Activated CD4-positive, alpha-beta T cell treated with anti-CD3 and anti-CD28 coated beads, Interleukin-2, amount 10 ng/mL, durations not matched to agents 7 days and 5 days (primary cell): ENCODE measurements at regions not wholly inside any gene's neighbourhood (a gene's known extent, or its start where the extent isn't known, plus 50 kb on each side); places are given as distances from the start of the nearest gene placed in this dataset.

ENCODE experiments used
- CTCF ChIA-PET: fragments of 350-600 bp; sonication (Branson Sonifier 250); formaldehyde crosslinking; loops from one replicate; lab custom pipeline; 2021; ENCODE audit warnings: antibody characterized with exemption; lab: Charles Lee
- POLR2A ChIA-PET: fragments of 350-600 bp; sonication (Branson Sonifier 250); formaldehyde crosslinking; loops from one replicate; lab custom pipeline; 2021; ENCODE audit warnings: antibody characterized with exemption; lab: Charles Lee
- DNase-seq: peaks from one replicate; pipeline ENCODE4 v3.0.0-alpha.2; 2020
- H3K27ac Mint-ChIP-seq: one replicate; pipeline ENCODE4 v1.8.0; 2021; ENCODE audit warnings: mild to moderate bottlenecking, moderate library complexity, mixed read lengths
- H3K27me3 Mint-ChIP-seq: one replicate; pipeline ENCODE4 v1.8.0; 2021; ENCODE audit warnings: mixed read lengths
- H3K36me3 Mint-ChIP-seq: one replicate; pipeline ENCODE4 v1.8.0; 2021; ENCODE audit warnings: low read depth, mixed read lengths
- H3K4me1 Mint-ChIP-seq: one replicate; pipeline ENCODE4 v1.8.0; 2021; ENCODE audit warnings: mixed read lengths
- H3K4me3 Mint-ChIP-seq: one replicate; pipeline ENCODE4 v1.8.0; 2021; ENCODE audit warnings: mild to moderate bottlenecking, moderate library complexity, mixed read lengths
- H3K9me3 Mint-ChIP-seq: one replicate; pipeline ENCODE4 v1.8.0; 2021; ENCODE audit warnings: mixed read lengths

DNA sequence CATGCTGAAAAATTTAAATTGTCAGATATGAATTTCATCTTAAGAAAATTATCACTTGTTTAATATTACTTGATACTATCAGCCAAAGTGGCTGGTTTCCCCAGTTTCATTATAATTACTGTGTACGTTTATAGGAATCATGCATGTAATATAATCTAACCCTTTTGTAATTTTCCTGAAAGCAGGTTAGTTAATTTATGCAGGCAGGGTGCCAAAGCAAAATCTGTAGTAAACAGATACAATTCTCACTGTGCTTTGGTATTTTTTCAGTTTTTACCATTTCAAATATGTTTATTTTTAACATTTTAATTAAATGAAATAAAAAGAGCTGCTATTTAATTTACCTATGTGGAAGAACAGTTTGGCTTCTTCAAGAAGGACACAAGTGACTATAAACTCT lies 1227.5 kb upstream of the MIR17HG start:
- Mint-ChIP-seq H3K27me3 (no peaks in the 10 kb centered on the region), H3K9me3 (peaks cover 2% of the 10 kb centered on the region), H3K27ac (no peak overlapping the region), H3K4me1 (no peaks in the 10 kb centered on the region), H3K36me3 (no peaks in the 10 kb centered on the region), H3K4me3 (no peak overlapping the region)
- DNase-seq, result no peak
- POLR2A ChIA-PET, result no interaction called here
- CTCF ChIA-PET, result no interaction called here

DNA sequence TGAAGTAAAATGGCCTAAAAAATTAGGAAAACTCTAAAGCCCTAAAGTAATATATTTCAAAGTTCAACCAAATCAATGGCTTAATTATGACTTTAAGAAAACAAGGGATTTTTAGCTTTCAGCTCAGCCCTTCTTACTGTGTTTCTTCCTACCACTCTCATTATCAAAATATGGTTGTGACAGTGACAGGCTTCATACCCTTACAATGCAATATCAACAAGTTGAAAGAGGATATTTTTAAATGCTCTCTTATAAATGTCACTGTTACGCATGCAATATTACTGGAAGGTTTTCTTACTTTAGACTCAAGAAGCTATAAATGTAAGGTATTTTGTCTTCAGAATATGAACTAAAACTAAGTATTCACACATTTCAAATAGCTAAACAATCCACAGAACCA lies 1225.7 kb upstream of the MIR17HG start:
- Mint-ChIP-seq H3K4me1 (no peaks in the 10 kb centered on the region), H3K36me3 (no peaks in the 10 kb centered on the region), H3K4me3 (no peak overlapping the region), H3K27ac (no peak overlapping the region), H3K27me3 (no peaks in the 10 kb centered on the region), H3K9me3 (peaks cover 2% of the 10 kb centered on the region)
- DNase-seq, result no peak
- CTCF ChIA-PET, result no interaction called here
- POLR2A ChIA-PET, result no interaction called here

- no peak for DNase-seq
- H3K36me3 Mint-ChIP-seq, result no peaks in the 10 kb centered on the region
- H3K27ac Mint-ChIP-seq, result no peak overlapping the region
- no peaks in the 10 kb centered on the region for H3K27me3 Mint-ChIP-seq
- ChIA-PET POLR2A (no interaction called here), CTCF (no interaction called here)
- no peak overlapping the region for H3K4me3 Mint-ChIP-seq
- no peaks in the 10 kb centered on the region for H3K4me1 Mint-ChIP-seq
- H3K9me3 Mint-ChIP-seq, result peaks cover 1% of the 10 kb centered on the region
These were observed 1225.0 kb upstream of the MIR17HG start for GRCh38 chr13:90122531-90122930.

DNA sequence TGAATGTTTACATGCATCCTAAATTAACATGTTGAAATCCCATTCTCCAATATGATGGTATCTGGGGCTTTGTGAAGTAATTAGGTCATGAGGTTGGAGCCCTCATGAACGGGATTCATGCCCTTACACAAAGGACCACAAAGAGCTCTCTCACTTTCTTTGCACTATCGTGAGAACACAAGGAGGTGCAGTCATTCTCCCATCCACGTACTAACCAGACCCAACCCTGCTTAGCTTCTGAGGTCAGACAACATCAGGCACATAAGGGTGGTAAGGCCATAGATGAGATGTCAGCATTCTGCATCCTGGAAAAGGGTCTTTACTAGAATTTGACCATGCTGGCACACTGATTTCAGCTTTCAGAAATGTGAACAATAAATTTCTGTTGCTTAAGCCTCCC lies 1211.9 kb upstream of the MIR17HG start:
- peaks cover 2% of the 10 kb centered on the region for H3K9me3 Mint-ChIP-seq
- POLR2A ChIA-PET, result no interaction called here
- no peak for DNase-seq
- no peaks in the 10 kb centered on the region for H3K27me3 Mint-ChIP-seq
- H3K27ac Mint-ChIP-seq, result no peak overlapping the region
- no peaks in the 10 kb centered on the region for H3K4me1 Mint-ChIP-seq
- H3K36me3 Mint-ChIP-seq, result no peaks in the 10 kb centered on the region
- CTCF ChIA-PET, result no interaction called here
- no peak overlapping the region for H3K4me3 Mint-ChIP-seq

GRCh38 chr13:90142251-90142650 lies 1205.2 kb upstream of the MIR17HG start:
- DNase-seq, result no peak
- CTCF ChIA-PET, result no interaction called here
- Mint-ChIP-seq H3K27me3 (no peaks in the 10 kb centered on the region), H3K27ac (no peak overlapping the region), H3K4me3 (no peak overlapping the region), H3K9me3 (peaks cover 2% of the 10 kb centered on the region), H3K4me1 (no peaks in the 10 kb centered on the region), H3K36me3 (no peaks in the 10 kb centered on the region)
- POLR2A ChIA-PET, result no interaction called here

GRCh38 chr13:90154311-90154960 lies 1193.1 kb upstream of the MIR17HG start:
- no peak overlapping the region for H3K27ac Mint-ChIP-seq
- no peaks in the 10 kb centered on the region for H3K4me1 Mint-ChIP-seq
- H3K4me3 Mint-ChIP-seq, result no peak overlapping the region
- no peaks in the 10 kb centered on the region for H3K27me3 Mint-ChIP-seq
- ChIA-PET POLR2A (no interaction called here), CTCF (no interaction called here)
- no peak for DNase-seq
- H3K36me3 Mint-ChIP-seq, result no peaks in the 10 kb centered on the region
- peaks cover 9% of the 10 kb centered on the region for H3K9me3 Mint-ChIP-seq

- H3K27ac Mint-ChIP-seq, result no peak overlapping the region
- no peaks in the 10 kb centered on the region for H3K27me3 Mint-ChIP-seq
- CTCF ChIA-PET, result no interaction called here
- peaks cover 9% of the 10 kb centered on the region for H3K9me3 Mint-ChIP-seq
- no peak for DNase-seq
- no peaks in the 10 kb centered on the region for H3K36me3 Mint-ChIP-seq
- POLR2A ChIA-PET, result no interaction called here
- H3K4me1 Mint-ChIP-seq, result no peaks in the 10 kb centered on the region
- no peak overlapping the region for H3K4me3 Mint-ChIP-seq
These were observed 1191.1 kb upstream of the MIR17HG start for GRCh38 chr13:90156390-90156789.

DNA sequence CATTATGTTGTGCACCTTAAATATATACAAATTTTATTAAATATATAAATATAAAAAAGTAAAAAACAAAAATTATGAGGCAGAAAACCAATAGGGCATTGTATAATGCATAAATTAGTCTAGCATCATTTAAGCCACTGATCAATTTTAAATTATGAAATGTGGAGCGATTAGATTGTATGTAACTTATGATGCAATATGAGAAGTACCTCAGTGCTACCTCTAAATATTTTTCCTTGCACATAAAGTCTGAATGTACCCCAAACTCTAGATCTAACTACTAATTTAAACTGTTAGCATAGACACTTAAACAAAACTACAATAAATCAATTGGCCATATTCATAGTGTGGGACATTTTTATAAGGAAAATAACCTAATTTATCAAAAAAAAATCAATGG lies 1178.5 kb upstream of the MIR17HG start:
- CTCF ChIA-PET, result no interaction called here
- Mint-ChIP-seq H3K4me1 (no peaks in the 10 kb centered on the region), H3K27me3 (no peaks in the 10 kb centered on the region), H3K4me3 (no peak overlapping the region), H3K36me3 (no peaks in the 10 kb centered on the region), H3K9me3 (peaks cover 8% of the 10 kb centered on the region), H3K27ac (no peak overlapping the region)
- DNase-seq, result no peak
- POLR2A ChIA-PET, result no interaction called here

DNA sequence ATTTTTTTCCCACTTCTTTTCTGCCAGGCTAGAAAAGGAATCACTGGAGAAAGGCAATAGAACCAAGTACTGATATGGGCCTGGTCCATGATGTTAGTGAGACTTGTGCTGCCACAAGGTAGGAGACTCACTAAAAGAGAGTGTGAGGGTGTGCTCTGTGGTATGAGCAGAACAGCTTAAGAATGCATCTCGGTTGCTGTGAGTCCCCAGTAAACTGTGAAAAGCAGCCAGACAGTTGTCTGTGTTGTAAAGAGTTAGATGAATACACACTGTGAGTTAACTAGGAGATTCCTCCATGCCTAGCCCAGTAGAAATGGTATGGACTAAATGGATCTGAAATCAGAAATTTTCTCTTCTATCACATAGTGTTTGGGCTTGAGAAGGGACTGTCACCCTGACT lies 1177.3 kb upstream of the MIR17HG start:
- H3K36me3 Mint-ChIP-seq, result no peaks in the 10 kb centered on the region
- no peak for DNase-seq
- no peaks in the 10 kb centered on the region for H3K27me3 Mint-ChIP-seq
- H3K4me3 Mint-ChIP-seq, result no peak overlapping the region
- H3K27ac Mint-ChIP-seq, result no peak overlapping the region
- CTCF ChIA-PET, result no interaction called here
- no peaks in the 10 kb centered on the region for H3K4me1 Mint-ChIP-seq
- H3K9me3 Mint-ChIP-seq, result peaks cover 8% of the 10 kb centered on the region
- POLR2A ChIA-PET, result no interaction called here

GRCh38 chr13:90171649-90172048 lies 1175.8 kb upstream of the MIR17HG start:
- Mint-ChIP-seq H3K4me1 (no peaks in the 10 kb centered on the region), H3K4me3 (no peak overlapping the region), H3K27ac (no peak overlapping the region), H3K36me3 (no peaks in the 10 kb centered on the region), H3K9me3 (peaks cover 9% of the 10 kb centered on the region), H3K27me3 (no peaks in the 10 kb centered on the region)
- POLR2A ChIA-PET, result no interaction called here
- CTCF ChIA-PET, result no interaction called here
- no peak for DNase-seq

DNA sequence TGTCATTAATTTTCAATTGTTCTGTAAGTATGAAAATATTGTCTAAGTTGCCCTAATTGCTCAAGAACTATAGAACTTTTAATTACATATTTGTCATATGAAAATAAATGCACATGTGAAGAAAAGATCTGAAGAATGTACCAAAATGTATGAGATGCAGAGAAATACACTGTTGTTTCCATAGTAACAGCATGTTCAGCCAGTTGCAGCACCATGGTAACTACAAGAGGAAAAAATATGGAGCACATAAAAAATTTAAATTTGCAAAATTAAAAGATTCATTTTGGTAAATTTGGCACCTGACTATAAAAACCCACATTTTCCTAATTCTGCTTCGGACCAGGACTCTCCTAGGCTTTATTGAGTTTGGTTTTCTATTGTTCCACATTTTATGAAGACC lies 1170.0 kb upstream of the MIR17HG start:
- POLR2A ChIA-PET, result no interaction called here
- Mint-ChIP-seq H3K4me1 (no peaks in the 10 kb centered on the region), H3K4me3 (no peak overlapping the region), H3K27ac (no peak overlapping the region), H3K27me3 (no peaks in the 10 kb centered on the region), H3K36me3 (no peaks in the 10 kb centered on the region), H3K9me3 (peaks cover 5% of the 10 kb centered on the region)
- no peak for DNase-seq
- CTCF ChIA-PET, result no interaction called here

GRCh38 chr13:90184355-90184754 lies 1163.1 kb upstream of the MIR17HG start:
- POLR2A ChIA-PET, result no interaction called here
- no peaks in the 10 kb centered on the region for H3K36me3 Mint-ChIP-seq
- no peak overlapping the region for H3K4me3 Mint-ChIP-seq
- CTCF ChIA-PET, result no interaction called here
- DNase-seq, result no peak
- no peaks in the 10 kb centered on the region for H3K27me3 Mint-ChIP-seq
- H3K27ac Mint-ChIP-seq, result no peak overlapping the region
- H3K4me1 Mint-ChIP-seq, result no peaks in the 10 kb centered on the region
- H3K9me3 Mint-ChIP-seq, result peaks cover 4% of the 10 kb centered on the region

DNA sequence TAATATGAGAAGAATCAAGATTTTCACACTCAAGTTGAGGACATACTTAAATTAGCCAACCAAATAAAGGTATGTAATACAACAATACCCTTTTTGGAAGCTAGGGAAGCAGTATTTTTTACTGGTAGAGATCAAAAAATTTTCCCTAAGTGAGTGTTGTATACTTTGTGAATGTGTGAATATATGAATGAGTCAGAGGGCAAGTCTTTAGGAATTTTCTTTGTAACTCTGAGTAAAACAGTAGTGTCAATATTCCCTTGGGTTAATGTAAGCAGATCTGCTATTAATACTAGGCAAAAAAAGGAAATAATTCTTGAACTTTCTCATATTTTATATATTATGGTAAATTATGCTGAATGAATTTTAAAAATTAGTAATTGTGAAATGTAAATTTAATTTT lies 1161.8 kb upstream of the MIR17HG start:
- Mint-ChIP-seq H3K9me3 (peaks cover 4% of the 10 kb centered on the region), H3K4me1 (no peaks in the 10 kb centered on the region), H3K27me3 (no peaks in the 10 kb centered on the region), H3K4me3 (no peak overlapping the region), H3K36me3 (no peaks in the 10 kb centered on the region), H3K27ac (no peak overlapping the region)
- no peak for DNase-seq
- ChIA-PET CTCF (no interaction called here), POLR2A (no interaction called here)
